C4-2B (cell line): ENCODE measurements at regions not wholly inside any gene's neighbourhood (a gene's known extent, or its start where the extent isn't known, plus 50 kb on each side); places are given as distances from the start of the nearest gene placed in this dataset.

Experiments used
- CTCF ChIP-seq: fragments of 450-650 bp; conservative IDR thresholded peaks from 2 replicates; pipeline ENCODE4 v1.5.1; 2017; ENCODE audit warnings: mild to moderate bottlenecking
- ZFX ChIP-seq: fragments of 450-650 bp; IDR thresholded peaks from 2 replicates; pipeline ENCODE4 v1.6.1; 2017

- TF ChIP-seq CTCF (no peak), ZFX (no peak)
These were observed 268.8 kb upstream of the ZMIZ1 start for GRCh38 chr10:78800006-78800405.
